ENCODE measurements at regions not wholly inside any gene's neighbourhood (a gene's known extent, or its start where the extent isn't known, plus 50 kb on each side); places are given as distances from the start of the nearest gene placed in this dataset.

GRCh38 chr7:108716783-108717182 is 147.1 kb downstream of the DNAJB9 start:
- no peaks in the 10 kb centered on the region for H3K4me1 ChIP-seq (ENCODE audit: low read length)
- H3K36me3 ChIP-seq (ENCODE audit: insufficient read depth, low read length), result no peaks in the 10 kb centered on the region
- no peak overlapping the region for H3K4me2 ChIP-seq (ENCODE audit: low read depth, low read length, poor library complexity, severe bottlenecking)
- no peak overlapping the region for H3K27ac ChIP-seq (ENCODE audit: low read length)
- no peaks in the 10 kb centered on the region for H4K20me1 ChIP-seq (ENCODE audit: insufficient read depth, low read depth, low read length)
- no peak overlapping the region for H3K9ac ChIP-seq (ENCODE audit: low read length)
- H3K4me3 ChIP-seq (ENCODE audit: low read length), result no peak overlapping the region
- no peaks in the 10 kb centered on the region for H3K79me2 ChIP-seq (ENCODE audit: low read length)
- no peak overlapping the region for H2AFZ ChIP-seq (ENCODE audit: low read length)
- no peak for DNase-seq
- no peaks in the 10 kb centered on the region for H3K9me3 ChIP-seq (ENCODE audit: low read length)
- no peaks in the 10 kb centered on the region for H3K27me3 ChIP-seq (ENCODE audit: low read length)
- H3K9me2 ChIP-seq (replicated peaks; ENCODE audit: insufficient read depth, low read length), result no peaks in the 10 kb centered on the region

GRCh38 chr7:108717781-108718180 is 148.1 kb downstream of the DNAJB9 start:
- no peak overlapping the region for H3K9ac ChIP-seq (ENCODE audit: low read length)
- no peak for DNase-seq
- no peaks in the 10 kb centered on the region for H3K9me2 ChIP-seq (replicated peaks; ENCODE audit: insufficient read depth, low read length)

GRCh38 chr7:108719631-108720030 is 150.0 kb downstream of the DNAJB9 start:
- Histone ChIP-seq H3K9ac (ENCODE audit: low read length) (no peak overlapping the region), H3K27ac (ENCODE audit: low read length) (no peak overlapping the region), H3K4me2 (ENCODE audit: low read depth, low read length, poor library complexity, severe bottlenecking) (no peak overlapping the region), H3K4me1 (ENCODE audit: low read length) (no peaks in the 10 kb centered on the region), H3K36me3 (ENCODE audit: insufficient read depth, low read length) (no peaks in the 10 kb centered on the region), H3K4me3 (ENCODE audit: low read length) (no peak overlapping the region), H2AFZ (ENCODE audit: low read length) (no peak overlapping the region), H3K27me3 (ENCODE audit: low read length) (no peaks in the 10 kb centered on the region), H3K9me2 (replicated peaks; ENCODE audit: insufficient read depth, low read length) (no peaks in the 10 kb centered on the region), H3K79me2 (ENCODE audit: low read length) (no peaks in the 10 kb centered on the region), H3K9me3 (ENCODE audit: low read length) (no peaks in the 10 kb centered on the region), H4K20me1 (ENCODE audit: insufficient read depth, low read depth, low read length) (no peaks in the 10 kb centered on the region)
- DNase-seq, result no peak

More at GRCh38 chr7:108717781-108718180, 148.1 kb downstream of the DNAJB9 start:
- H3K9me3 ChIP-seq (ENCODE audit: low read length), result no peaks in the 10 kb centered on the region
- no peak overlapping the region for H3K4me2 ChIP-seq (ENCODE audit: low read depth, low read length, poor library complexity, severe bottlenecking)
- no peak overlapping the region for H3K27ac ChIP-seq (ENCODE audit: low read length)
- H2AFZ ChIP-seq (ENCODE audit: low read length), result no peak overlapping the region
- no peak overlapping the region for H3K4me3 ChIP-seq (ENCODE audit: low read length)
- H4K20me1 ChIP-seq (ENCODE audit: insufficient read depth, low read depth, low read length), result no peaks in the 10 kb centered on the region
- H3K79me2 ChIP-seq (ENCODE audit: low read length), result no peaks in the 10 kb centered on the region
- H3K4me1 ChIP-seq (ENCODE audit: low read length), result no peaks in the 10 kb centered on the region
- H3K27me3 ChIP-seq (ENCODE audit: low read length), result no peaks in the 10 kb centered on the region
- no peaks in the 10 kb centered on the region for H3K36me3 ChIP-seq (ENCODE audit: insufficient read depth, low read length)

DNA sequence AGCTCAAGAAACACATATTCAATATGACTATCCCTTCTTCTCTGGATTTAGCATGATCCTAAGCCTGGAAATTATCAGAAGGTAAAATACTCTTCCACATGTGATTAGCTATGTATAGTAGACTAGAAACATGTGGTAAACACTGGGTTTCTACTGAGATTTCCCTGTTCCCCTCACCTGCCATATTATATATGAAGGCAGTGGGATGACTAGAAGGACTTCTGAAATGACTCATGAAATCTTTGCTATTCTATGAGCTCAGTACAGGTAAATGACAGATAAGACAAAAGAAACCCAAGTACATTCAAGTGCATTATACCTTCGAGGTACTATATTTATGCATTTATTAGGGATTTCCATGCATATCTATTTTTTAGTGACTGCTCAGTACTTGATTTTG is 152.9 kb downstream of the DNAJB9 start:
- no peaks in the 10 kb centered on the region for H3K79me2 ChIP-seq (ENCODE audit: low read length)
- H3K4me3 ChIP-seq (ENCODE audit: low read length), result no peak overlapping the region
- no peak overlapping the region for H3K9ac ChIP-seq (ENCODE audit: low read length)
- no peak for DNase-seq
- H3K27me3 ChIP-seq (ENCODE audit: low read length), result no peaks in the 10 kb centered on the region
- H3K27ac ChIP-seq (ENCODE audit: low read length), result no peak overlapping the region
- no peak overlapping the region for H3K4me2 ChIP-seq (ENCODE audit: low read depth, low read length, poor library complexity, severe bottlenecking)
- H4K20me1 ChIP-seq (ENCODE audit: insufficient read depth, low read depth, low read length), result no peaks in the 10 kb centered on the region
- H2AFZ ChIP-seq (ENCODE audit: low read length), result no peak overlapping the region
- no peaks in the 10 kb centered on the region for H3K36me3 ChIP-seq (ENCODE audit: insufficient read depth, low read length)
- no peaks in the 10 kb centered on the region for H3K9me3 ChIP-seq (ENCODE audit: low read length)
- no peaks in the 10 kb centered on the region for H3K4me1 ChIP-seq (ENCODE audit: low read length)
- H3K9me2 ChIP-seq (replicated peaks; ENCODE audit: insufficient read depth, low read length), result no peaks in the 10 kb centered on the region

DNA sequence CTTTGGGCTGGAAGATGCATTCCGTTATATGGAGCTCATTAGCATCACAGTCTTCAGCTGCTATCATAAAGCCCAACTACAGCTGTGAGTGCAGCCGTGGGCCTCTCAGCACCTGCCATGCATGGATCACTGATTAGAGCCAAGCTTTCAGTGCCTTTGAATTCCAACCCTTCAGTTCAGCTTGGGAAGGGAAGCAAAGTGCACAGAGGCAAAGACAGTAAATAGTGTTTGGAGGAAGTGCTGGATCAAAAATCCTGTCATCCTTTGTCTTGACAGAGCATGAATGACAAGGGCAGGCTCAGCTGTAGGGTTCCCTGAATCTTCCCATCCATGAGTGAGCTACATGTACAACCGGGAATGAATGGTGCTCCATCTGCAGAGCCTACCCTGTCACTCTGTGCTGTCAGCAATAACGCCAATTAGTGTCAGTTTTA is 153.7 kb downstream of the DNAJB9 start:
- DNase-seq, result no peak
- Histone ChIP-seq H3K9ac (ENCODE audit: low read length) (no peak overlapping the region), H3K79me2 (ENCODE audit: low read length) (no peaks in the 10 kb centered on the region), H3K4me2 (ENCODE audit: low read depth, low read length, poor library complexity, severe bottlenecking) (no peak overlapping the region), H2AFZ (ENCODE audit: low read length) (no peak overlapping the region), H3K9me3 (ENCODE audit: low read length) (no peaks in the 10 kb centered on the region), H3K9me2 (replicated peaks; ENCODE audit: insufficient read depth, low read length) (no peaks in the 10 kb centered on the region), H3K27me3 (ENCODE audit: low read length) (no peaks in the 10 kb centered on the region), H4K20me1 (ENCODE audit: insufficient read depth, low read depth, low read length) (no peaks in the 10 kb centered on the region), H3K36me3 (ENCODE audit: insufficient read depth, low read length) (no peaks in the 10 kb centered on the region), H3K4me1 (ENCODE audit: low read length) (no peaks in the 10 kb centered on the region), H3K4me3 (ENCODE audit: low read length) (no peak overlapping the region), H3K27ac (ENCODE audit: low read length) (no peak overlapping the region)

GRCh38 chr7:108724251-108725100 is 154.8 kb downstream of the DNAJB9 start:
- H3K4me1 ChIP-seq (ENCODE audit: low read length), result no peaks in the 10 kb centered on the region
- no peaks in the 10 kb centered on the region for H3K79me2 ChIP-seq (ENCODE audit: low read length)
- no peaks in the 10 kb centered on the region for H4K20me1 ChIP-seq (ENCODE audit: insufficient read depth, low read depth, low read length)
- no peak overlapping the region for H3K4me3 ChIP-seq (ENCODE audit: low read length)
- no peak overlapping the region for H3K9ac ChIP-seq (ENCODE audit: low read length)
- H3K36me3 ChIP-seq (ENCODE audit: insufficient read depth, low read length), result no peaks in the 10 kb centered on the region
- no peak overlapping the region for H2AFZ ChIP-seq (ENCODE audit: low read length)
- H3K9me3 ChIP-seq (ENCODE audit: low read length), result no peaks in the 10 kb centered on the region
- DNase-seq, result no peak
- no peaks in the 10 kb centered on the region for H3K27me3 ChIP-seq (ENCODE audit: low read length)
- H3K27ac ChIP-seq (ENCODE audit: low read length), result no peak overlapping the region
- H3K4me2 ChIP-seq (ENCODE audit: low read depth, low read length, poor library complexity, severe bottlenecking), result no peak overlapping the region
- H3K9me2 ChIP-seq (replicated peaks; ENCODE audit: insufficient read depth, low read length), result no peaks in the 10 kb centered on the region

DNA sequence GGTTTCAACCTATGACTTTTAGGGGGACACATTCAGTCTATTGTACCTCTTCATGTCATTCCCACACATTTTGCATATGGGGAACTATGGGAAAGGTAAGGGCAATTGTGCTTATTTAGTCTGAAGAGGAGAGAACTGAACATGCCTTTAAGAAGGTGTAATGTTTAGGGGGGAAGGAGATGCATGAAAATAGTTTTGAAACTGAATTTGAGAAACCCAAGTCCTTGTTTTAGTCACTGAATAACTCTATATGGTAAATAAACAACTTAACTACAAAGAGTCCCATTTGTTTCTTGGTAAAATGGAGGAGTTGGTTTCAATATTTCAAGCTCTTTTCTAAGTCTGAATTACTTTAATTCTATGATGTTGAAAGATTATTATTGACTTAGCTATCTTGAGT is 166.1 kb downstream of the DNAJB9 start:
- no peak for DNase-seq
- Histone ChIP-seq H3K36me3 (ENCODE audit: insufficient read depth, low read length) (no peaks in the 10 kb centered on the region), H3K79me2 (ENCODE audit: low read length) (no peaks in the 10 kb centered on the region), H3K4me1 (ENCODE audit: low read length) (no peaks in the 10 kb centered on the region), H4K20me1 (ENCODE audit: insufficient read depth, low read depth, low read length) (no peaks in the 10 kb centered on the region), H3K9ac (ENCODE audit: low read length) (no peak overlapping the region), H3K4me2 (ENCODE audit: low read depth, low read length, poor library complexity, severe bottlenecking) (no peak overlapping the region), H3K9me2 (replicated peaks; ENCODE audit: insufficient read depth, low read length) (0 out of 2 replicates have a peak, but pooled peaks cover 6% of the 10 kb centered on the region), H3K27ac (ENCODE audit: low read length) (no peak overlapping the region), H2AFZ (ENCODE audit: low read length) (no peak overlapping the region), H3K4me3 (ENCODE audit: low read length) (no peak overlapping the region), H3K27me3 (ENCODE audit: low read length) (no peaks in the 10 kb centered on the region), H3K9me3 (ENCODE audit: low read length) (no peaks in the 10 kb centered on the region)

- no peak overlapping the region for H3K4me2 ChIP-seq (ENCODE audit: low read depth, low read length, poor library complexity, severe bottlenecking)
- H2AFZ ChIP-seq (ENCODE audit: low read length), result no peak overlapping the region
- H3K9me3 ChIP-seq (ENCODE audit: low read length), result no peaks in the 10 kb centered on the region
- no peaks in the 10 kb centered on the region for H3K36me3 ChIP-seq (ENCODE audit: insufficient read depth, low read length)
- H3K79me2 ChIP-seq (ENCODE audit: low read length), result no peaks in the 10 kb centered on the region
- H3K4me3 ChIP-seq (ENCODE audit: low read length), result no peak overlapping the region
- H3K27me3 ChIP-seq (ENCODE audit: low read length), result no peaks in the 10 kb centered on the region
- H4K20me1 ChIP-seq (ENCODE audit: insufficient read depth, low read depth, low read length), result no peaks in the 10 kb centered on the region
- no peaks in the 10 kb centered on the region for H3K4me1 ChIP-seq (ENCODE audit: low read length)
- no peak for DNase-seq
- H3K27ac ChIP-seq (ENCODE audit: low read length), result no peak overlapping the region
- 0 out of 2 replicates have a peak, but pooled peaks cover 6% of the 10 kb centered on the region for H3K9me2 ChIP-seq (replicated peaks; ENCODE audit: insufficient read depth, low read length)
- no peak overlapping the region for H3K9ac ChIP-seq (ENCODE audit: low read length)
Measured at GRCh38 chr7:108736221-108736891, 166.7 kb downstream of the DNAJB9 start.

All from Karpas-422 (cell line).